HG03442 (cell line): ENCODE measurements at regions not wholly inside any gene's neighbourhood (a gene's known extent, or its start where the extent isn't known, plus 50 kb on each side); places are given as distances from the start of the nearest gene placed in this dataset.

Experiments
- ATAC-seq: cut with Tn5 transposase; IDR thresholded peaks from one replicate; pipeline ENCODE4 v1.9.1; 2021; ENCODE audit warnings: mild to moderate bottlenecking, moderate library complexity; ENCODE audit not compliant: unreplicated experiment

DNA sequence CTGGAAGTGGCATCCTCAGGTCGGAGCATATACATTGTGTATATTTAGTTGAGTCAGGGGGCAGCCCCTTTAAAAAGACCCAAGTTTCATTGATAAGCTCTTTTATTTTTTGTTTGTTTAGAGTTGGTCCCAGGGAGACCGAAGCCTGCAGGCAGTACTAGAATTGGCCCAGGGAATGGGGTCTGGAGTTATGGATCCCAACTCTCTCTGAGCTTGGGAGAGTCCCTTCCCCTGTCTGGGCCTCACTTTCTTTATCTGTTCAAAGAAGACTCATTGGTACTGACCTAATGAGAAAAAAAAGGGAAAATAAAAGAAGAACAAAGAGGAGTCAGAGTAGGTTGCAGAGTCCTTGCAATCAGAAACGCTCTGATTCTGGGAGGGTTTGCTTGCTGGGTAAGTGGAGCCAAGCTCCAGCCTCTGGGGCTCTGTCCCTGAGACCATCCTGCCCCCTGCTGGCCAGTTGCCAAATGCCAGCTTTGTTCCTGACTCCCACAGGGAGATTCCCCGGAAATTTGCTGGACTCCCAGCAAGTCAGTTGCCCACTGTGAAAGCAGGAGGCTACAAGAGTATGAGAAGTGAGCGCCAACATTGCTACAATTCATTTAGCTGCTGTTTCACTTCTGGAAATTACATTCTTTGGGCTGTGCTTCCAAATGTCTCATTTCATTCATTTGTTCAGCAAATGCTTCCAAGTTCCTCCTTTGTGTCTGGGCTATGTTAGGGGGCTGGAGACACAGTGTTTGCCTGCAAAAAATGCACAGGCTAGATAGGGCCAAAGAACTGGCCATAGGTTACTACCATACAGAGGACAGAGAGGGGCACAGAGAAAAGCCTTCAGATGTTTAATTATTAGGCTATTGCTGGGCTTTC is 156.2 kb downstream of the MELK start:
- ATAC-seq, result peak; percentile 60

DNA sequence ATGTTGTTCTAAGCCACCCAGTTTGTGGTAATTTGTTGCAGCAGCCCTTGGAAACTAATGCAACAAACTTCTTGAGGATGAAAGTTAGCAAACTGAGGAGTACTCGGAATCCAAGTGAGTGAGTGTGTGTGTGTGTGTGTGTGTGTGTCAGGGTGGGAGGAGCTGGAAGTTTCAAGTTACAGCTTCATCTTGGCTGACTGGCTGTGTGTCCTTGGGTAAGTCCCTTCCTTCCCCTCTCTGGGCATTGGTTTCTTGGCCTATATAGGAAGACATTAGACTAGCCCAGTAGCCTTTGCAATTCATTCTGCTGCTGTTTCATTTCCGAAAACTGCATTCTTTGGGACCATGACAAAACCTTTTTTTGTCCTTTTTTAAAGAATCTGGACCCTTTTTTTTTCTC is 157.2 kb downstream of the MELK start:
- no peak for ATAC-seq

DNA sequence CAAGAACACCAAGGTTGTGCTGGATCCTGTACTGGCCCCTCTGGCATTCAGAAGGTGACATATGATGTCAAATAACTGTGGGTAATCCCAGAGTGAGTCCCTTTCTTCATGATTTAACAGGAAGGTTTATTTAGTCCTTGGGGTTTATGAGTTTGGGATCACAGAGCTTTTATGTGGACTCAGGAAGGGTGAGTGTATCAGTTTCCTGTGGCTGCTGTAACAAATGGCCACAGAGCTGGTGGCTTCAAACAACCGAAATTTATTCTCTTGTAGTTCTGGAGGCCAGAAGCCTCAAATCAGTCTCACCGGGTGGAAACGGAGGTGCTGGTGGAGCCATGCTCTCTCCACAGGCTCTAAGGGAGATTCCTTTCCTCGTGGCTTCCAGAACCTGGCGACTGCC is 157.7 kb downstream of the MELK start:
- ATAC-seq, result no peak

DNA sequence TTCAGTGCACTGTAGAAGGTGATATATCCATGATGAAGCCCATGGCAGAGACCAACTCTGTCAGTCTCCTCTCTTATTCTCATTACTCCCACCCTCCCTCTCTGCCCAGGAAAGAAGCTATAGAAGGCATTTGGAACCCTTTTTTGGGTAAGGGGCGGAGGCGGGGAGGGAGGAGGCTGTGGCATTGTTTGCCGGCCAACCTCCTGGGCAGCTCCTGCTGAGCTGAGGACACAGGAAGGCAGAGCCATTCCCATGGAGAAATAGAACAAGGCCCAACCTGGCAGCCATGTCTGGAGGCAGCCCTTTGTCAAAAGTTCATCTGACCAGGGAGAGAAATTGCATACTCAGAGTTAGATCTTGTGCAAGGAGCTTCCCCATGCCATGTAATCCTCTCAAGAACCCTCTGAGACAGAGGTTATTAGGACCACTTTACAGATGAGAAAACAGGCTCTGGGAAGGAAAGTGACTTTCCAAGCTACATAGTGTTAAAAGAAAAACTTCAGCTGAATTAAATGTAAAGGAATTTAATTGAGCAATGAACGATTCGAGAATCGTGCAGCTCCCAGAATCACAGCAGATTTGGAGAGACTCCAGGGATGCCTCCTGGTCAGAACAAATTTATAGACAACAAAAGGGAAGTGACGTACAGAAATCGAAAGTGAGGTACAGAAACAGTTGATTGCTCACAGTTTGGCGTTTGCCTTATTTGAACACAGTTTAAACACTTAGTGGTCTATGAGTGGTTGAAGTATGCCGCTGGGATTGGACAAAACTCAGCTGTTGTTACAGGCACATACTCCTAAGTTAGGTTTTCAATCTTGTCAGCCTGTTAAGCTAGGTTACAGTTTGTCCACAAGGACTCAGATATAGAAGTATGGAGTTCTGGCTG is 158.6 kb downstream of the MELK start:
- no peak for ATAC-seq

DNA sequence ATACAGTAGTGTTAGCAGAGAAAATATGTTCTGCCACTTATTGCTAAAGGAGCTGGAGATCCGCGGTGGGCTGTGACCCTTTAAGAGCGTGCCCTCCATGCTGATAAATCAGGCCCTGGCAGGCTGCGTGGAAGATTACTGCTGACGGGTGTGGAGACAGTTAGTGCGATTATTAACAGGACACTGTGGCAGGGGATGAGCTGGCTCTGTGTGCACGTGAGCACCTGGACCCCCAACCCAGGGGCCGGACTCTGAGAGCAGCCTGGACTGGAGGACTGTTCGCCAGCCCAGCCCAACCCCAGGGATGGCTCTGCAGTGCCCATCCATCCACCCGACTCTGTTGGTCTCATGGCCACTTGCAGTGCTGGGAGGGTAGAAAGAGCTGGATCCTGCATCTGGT is 162.0 kb downstream of the MELK start:
- ATAC-seq, result no peak

DNA sequence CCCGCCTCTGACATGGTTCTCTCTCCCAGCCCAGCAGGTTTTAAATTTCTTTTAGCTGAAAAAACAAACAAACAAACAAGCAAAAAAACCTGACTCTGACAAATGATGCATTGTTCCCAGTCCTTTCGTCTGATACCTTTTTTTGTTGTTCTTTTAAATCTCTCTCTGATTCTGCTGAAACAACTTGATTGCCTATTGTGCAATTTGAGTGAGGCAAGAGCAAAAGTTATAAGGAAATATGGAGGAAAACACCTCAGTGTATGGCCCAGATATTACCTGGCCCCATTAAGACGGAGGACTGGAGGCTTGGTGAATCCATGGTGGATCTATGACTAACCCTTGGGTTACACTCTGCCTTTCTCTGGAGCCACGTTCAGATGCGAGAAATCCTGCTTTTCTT is 164.0 kb downstream of the MELK start:
- ATAC-seq, result no peak

DNA sequence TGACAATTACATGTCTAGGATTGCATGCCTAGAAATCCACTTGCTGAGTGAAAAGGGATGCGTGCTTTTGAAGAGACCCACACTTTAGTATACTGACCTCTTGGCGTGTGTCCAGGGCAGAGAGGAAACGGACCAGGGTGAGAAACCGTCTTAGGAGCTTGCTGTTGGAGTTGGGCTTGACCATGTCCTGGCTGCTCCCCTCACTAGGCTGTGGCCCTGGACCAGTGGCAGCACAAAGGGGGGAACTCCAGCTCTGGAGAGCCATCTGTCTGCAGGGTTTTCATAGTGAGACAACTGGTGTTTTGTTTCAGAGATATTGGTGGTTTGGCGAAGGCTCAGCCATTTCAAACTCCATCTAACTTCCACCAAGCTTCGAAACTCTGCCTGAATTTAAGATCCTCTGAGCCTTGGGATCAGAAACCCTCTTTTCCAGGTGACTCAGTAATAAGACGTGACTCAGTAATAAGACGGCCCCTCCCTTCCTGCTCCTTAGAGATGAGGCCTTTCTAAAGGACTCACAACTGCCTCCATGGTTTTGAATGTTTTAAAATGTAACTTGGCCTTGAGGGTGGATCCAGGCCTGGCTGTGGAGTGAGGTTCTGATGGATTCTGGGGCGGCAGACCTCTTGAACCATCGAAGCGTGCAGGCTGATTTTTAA is 165.8 kb downstream of the MELK start:
- no peak for ATAC-seq

DNA sequence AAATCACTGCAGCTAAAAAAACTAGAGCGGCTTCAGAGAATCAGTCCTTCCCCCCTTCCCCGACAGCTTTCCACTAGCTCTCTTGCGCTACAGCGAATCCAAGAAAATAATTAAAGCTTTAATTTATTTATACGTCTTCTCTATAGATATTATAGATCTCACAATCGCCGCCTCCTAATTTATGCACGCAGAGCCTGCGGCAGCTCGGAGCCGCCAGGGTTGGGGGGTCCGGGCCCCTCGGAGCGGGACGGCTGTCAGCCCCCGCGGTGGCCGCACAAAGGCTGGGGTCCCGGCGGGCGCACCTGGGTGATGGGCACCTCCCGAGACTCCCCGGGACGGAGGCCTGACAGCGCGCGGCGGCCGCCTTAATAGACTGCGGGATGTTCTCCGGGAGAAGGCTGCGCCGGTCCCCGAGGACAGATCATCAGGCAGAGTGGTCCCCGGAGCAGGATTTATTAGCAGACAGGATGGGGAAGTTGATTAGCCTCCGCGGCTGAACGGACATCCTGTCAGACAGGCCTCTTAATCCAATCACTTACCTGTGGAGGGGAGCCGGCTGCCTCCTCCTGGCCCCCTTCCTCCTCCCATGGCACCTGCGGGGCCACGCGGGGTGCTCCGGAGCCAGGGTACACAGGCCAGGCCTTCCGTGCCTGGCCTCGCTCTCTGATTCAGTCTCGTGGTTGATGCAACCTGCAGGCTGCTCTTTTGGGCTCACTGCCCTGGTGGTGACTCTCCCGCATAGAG is 166.8 kb downstream of the MELK start:
- ATAC-seq, result no peak

DNA sequence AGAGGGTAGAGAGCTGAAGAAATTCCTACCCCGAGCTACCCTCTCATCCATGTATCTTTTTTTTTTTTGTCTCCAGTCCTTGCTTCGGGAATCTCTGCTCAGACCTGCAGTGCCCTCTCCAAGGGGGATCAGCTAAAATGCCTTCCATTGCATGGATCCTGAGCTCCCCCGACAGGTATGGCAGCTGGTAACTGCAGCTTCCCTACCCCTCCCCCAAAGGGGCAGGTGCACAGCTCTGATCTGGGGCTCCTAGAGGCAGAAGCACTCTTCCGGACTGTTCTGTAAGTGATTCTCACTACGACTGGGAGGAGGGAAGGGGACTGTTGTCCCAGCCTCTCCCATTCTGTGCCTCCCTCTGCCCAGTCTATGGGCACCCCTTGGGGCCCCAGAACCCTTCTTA is 169.6 kb downstream of the MELK start:
- no peak for ATAC-seq

DNA sequence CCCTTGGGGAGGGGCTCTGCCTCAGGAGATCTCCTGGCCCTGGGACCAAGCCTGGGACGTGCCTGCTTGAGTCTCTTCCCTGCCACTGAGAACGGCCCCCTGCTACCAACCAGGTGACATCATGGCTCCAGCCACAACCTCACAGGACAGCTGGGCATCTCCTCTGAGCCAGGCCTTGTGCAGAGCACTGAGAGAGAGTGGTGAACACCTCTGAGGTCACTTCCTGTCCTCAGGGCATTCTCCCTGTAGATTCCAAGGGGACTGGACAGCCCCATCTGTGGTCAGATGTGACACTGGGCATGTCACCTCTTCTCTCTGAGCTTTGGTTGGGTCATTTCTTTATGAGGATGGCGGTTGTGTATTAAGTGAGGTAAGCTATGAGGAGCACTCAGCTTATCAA is 172.0 kb downstream of the MELK start:
- ATAC-seq, result no peak

DNA sequence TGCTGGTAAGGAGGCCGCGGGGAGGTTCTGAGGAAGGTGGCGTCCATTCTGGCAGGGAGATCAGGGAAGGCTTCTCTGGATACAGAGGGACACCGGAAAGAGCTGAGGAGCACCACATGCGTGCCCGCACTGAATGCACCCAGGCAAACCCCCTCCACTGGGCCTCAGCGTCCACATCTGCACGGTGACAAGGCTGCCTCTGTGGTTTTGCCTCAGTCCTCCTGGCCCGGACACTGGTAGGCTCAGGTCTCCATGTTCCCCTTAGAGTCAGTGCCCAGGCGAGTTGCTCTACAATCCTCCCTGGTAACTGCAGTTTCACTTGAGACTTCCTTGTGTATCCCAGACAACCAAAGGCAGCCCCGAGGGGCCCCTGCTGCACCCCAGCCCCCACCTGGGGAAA is 173.3 kb downstream of the MELK start:
- ATAC-seq, result no peak

DNA sequence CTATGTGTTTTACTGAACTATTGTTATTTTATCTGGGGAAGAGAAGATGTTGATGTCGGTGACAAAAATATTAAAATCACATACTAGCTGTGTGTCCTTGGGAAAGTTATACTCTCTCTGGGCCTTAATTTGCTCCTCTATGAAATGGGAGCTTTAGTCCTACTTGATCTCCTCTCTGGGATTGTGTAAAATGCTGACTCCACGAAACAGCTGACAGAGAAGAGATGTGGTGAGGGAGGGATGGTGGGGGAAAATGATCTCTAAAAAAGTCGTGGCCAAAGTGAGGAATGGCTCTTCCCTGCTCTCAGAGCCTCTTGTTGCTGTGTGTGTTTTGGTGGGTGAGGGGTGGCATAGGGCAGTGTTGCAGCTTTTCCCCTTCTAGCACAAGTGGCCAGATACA is 173.7 kb downstream of the MELK start:
- no peak for ATAC-seq

DNA sequence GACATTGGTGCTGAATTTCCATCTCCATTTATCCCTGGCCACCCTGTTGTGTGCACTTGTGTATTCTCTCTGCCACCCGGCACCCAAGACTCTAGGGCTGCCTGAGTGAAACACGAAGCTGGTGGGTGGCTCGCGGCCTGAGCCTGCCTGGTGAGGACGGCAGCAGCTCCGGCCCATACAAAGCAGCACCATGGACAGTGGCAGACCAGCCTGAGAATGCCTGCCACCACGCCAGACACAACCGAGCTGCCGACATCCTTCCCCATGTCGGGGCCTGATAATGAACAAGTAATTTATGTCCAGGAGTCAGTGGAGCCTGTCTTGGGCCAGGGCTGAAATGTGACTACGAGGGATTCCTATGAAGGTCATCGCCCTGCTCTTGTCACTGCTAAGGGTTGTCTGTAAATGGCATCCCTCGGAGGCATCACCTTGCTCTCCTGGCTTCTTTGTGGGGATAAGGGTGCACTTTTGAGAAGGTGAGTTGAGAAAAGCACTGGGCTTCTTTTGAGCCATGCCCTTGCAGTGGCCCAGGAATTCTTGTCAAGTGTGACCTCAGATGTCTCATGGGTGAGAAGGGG is 175.7 kb downstream of the MELK start:
- ATAC-seq, result no peak

DNA sequence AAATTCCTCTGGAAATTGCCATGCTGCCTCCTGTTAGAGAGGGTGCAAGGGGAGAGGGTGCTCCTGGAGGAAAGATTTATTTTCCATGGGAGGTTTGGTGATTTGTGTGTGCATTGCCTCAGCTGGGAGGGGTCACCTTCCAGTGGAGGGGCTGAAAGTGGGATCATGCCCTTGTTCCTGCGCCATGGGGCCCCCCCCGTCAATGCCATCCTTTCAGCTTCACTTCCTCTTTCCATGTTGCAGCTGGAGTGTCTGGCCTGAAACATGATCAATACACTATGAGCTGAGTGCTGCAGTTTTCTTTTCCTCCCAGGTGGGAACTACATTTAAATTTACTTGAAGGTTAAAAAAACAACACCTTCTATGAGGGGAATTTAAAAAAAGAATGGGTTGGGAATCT is 176.8 kb downstream of the MELK start:
- no peak for ATAC-seq

DNA sequence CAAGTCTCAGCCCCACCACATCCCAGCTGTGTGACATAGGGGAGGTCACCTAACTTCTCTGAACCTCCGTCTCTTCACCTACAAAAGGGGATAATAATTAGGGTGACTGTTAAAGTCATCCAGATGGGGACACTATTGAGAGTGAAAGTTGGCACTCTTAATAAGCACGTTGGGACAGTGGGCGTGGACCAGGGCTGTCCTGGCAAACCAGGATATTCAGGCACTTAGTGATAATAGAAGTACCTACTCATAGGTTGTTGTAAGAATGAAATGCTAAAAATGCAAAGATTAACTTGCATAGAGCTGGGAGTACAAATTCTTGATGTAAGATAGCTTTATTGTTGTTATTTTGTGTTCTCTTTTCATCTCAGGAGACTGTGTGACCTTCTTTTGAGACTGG is 177.9 kb downstream of the MELK start:
- no peak for ATAC-seq

DNA sequence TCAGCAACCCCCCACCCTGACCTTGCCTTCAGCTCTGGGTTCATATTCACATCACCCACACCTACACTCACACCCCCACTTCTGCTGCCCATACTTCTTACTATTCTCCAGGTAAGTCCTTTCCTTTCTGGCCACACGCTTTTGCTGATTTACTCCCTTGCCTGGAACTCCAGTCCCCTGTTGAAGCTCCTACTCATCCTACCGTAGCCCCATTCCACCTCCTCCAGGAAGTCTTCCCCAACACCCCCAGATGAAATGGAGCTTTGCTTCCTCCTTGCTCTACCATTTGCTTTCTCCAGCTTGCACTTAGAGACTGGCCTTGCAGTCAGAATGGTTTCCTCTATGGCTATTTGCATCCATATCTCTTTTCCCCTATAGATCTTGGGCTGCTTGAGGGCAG is 182.3 kb downstream of the MELK start:
- ATAC-seq, result no peak

DNA sequence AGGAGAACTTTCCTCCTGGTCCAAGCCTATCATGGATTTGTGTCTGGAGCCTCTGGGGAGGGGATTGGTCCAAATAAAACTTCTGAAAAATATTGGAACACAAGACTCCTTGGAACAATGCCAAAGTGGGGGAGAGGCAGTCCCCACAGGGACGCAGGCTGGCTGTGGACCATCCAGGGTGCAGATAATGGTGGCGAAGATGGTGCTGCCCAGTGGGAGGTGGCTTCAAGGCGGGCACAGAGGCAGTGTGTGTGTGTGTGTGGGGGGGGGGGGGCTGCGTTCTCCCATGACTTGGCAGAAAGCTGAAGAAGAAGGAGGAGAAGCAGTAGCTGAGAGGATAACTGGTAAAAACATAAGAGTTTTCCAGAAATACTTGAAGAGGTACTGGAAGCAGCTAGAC is 186.4 kb downstream of the MELK start:
- no peak for ATAC-seq

DNA sequence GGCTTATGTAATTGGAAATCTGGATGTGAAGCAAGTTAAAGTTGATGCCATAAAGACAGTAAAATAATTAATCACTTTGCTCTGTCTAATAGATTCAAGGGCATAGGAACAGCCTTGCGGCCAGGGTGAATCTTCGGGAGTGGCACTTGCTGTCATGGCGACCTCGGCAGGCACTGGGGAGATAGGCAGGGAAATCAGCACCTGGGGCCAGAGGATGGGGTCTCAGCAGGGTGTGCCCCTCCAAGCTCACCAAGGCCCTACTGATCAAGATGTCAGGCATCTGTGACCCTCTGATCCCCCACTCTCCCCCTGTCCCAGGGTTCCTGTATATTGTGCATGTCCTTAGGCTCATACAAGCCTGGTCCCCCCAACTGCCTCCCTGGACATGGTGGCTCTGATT is 187.3 kb downstream of the MELK start:
- ATAC-seq, result no peak

DNA sequence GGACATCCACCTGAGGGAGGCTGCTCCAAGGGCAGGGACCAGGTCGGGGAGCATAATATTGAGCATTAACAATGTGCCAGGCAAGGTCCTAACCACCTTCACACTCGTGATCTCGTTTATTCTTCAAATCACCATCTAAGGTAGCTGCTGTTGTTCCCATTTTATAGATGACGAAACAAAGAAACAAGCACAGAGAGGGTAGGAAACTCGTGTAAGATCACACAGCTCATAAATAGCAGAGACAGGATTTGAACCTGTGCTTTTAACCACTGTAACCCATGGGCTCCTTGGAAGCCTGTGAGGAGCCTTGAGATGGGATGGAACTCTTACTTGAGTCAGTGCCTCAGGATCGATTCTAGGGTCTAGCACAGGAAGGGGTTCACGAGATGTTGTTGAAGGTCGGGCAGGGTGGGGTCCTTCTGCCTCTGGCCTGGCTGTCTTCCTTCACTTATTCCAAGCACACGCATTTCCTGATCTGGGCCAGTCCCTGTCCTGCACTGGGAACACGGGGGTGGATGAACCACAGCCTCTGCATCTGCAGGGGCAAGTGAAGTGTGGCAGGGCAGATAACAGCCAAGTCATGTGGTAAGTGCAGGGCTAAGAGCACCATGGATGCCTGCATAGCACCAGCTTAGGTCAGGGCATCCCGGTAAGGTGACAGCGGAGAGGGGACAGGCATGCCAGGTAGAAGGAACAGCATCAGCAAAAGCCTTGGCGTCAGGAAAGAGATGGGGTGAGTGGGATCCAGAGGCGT is 188.1 kb downstream of the MELK start:
- ATAC-seq, result no peak

DNA sequence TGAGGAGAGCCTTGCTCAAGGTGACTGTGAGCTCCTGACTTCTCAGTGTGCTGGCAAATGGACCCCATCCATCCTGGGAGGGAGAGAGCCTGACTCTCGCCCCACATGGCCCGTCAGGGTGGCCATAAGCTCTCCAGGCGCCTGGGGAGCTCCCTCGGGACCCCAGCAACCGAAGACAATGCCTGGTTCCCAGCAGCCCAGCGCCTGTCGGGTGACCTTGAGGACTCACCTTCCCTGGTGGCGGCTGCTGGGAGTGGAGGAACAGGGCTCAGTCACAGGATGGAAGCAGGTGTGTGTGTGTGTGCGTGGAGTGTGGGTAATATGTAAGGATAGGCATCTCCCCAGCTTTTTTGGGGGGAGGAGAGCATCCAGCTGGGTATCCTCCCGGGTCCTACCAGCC is 190.3 kb downstream of the MELK start:
- no peak for ATAC-seq
